Smooth muscle cell (in vitro differentiated cells): ENCODE measurements at regions not wholly inside any gene's neighbourhood (a gene's known extent, or its start where the extent isn't known, plus 50 kb on each side); places are given as distances from the start of the nearest gene placed in this dataset.
"Not testable (repeated sequence)": the region's sequence is repeated elsewhere in the genome, so short reads cannot be mapped to it uniquely, and the experiment has no call there.

Source experiments
- DNase-seq: peaks from one replicate; lab custom pipeline; 2025; ENCODE audit not compliant: unreplicated experiment; lab: John Stamatoyannopoulos, UW
- H2AFZ ChIP-seq: fragments of 200-600 bp; sonication (generic); 2 replicates; pipeline ENCODE4 v1.6.0; 2016; ENCODE audit warnings: antibody characterized with exemption, low read depth, mild to moderate bottlenecking
- H3F3A ChIP-seq: fragments of 200-600 bp; sonication (generic); 2 replicates; pipeline ENCODE4 v1.6.0; 2017; ENCODE audit warnings: antibody characterized with exemption, low read depth
- H3K27ac ChIP-seq: fragments of 200-600 bp; sonication (generic); 2 replicates; pipeline ENCODE4 v1.5.1; 2016; ENCODE audit warnings: low read depth, mild to moderate bottlenecking
- H3K27me3 ChIP-seq: fragments of 200-600 bp; sonication (generic); 2 replicates; pipeline ENCODE4 v1.6.1; 2016; ENCODE audit warnings: low read depth, mild to moderate bottlenecking
- H3K36me3 ChIP-seq: fragments of 200-600 bp; sonication (generic); 2 replicates; pipeline ENCODE4 v1.5.1; 2016; ENCODE audit warnings: low read depth
- H3K4me1 ChIP-seq: fragments of 200-600 bp; sonication (generic); 2 replicates; pipeline ENCODE4 v1.5.1; 2016; ENCODE audit warnings: low read depth
- H3K4me2 ChIP-seq: fragments of 200-600 bp; sonication (generic); 2 replicates; pipeline ENCODE4 v1.6.0; 2016; ENCODE audit warnings: mild to moderate bottlenecking
- H3K4me3 ChIP-seq: fragments of 200-600 bp; sonication (generic); 2 replicates; pipeline ENCODE4 v1.5.1; 2016; ENCODE audit warnings: mild to moderate bottlenecking
- H3K79me2 ChIP-seq: fragments of 200-600 bp; sonication (generic); 2 replicates; pipeline ENCODE4 v1.6.0; 2016; ENCODE audit warnings: low read depth, mild to moderate bottlenecking
- H3K9ac ChIP-seq: fragments of 200-600 bp; sonication (generic); 2 replicates; pipeline ENCODE4 v1.6.0; 2016; ENCODE audit warnings: low read depth
- H3K9me3 ChIP-seq: fragments of 200-600 bp; sonication (generic); replicated peaks from 2 replicates; pipeline ENCODE4 v1.5.1; 2016; ENCODE audit warnings: low read depth
- H4K20me1 ChIP-seq: fragments of 200-600 bp; sonication (generic); 2 replicates; pipeline ENCODE4 v1.6.0; 2016; ENCODE audit warnings: low read depth
- WGBS: methylation state at CpG from one replicate; pipeline ENCODE4 v1.1.7; 2016; ENCODE audit warnings: low lambda C conversion rate; 5-methylcytosine and 5-hydroxymethylcytosine counted together
- TF ChIP-seq, protein P1 (sequence below): fragments of 200-600 bp; sonication (generic); IDR thresholded peaks from 2 replicates; pipeline ENCODE4 v1.5.1; 2017; ENCODE audit warnings: borderline replicate concordance, mild to moderate bottlenecking, antibody characterized with exemption; ENCODE audit not compliant: insufficient read depth, poor library complexity, severe bottlenecking

DNA sequence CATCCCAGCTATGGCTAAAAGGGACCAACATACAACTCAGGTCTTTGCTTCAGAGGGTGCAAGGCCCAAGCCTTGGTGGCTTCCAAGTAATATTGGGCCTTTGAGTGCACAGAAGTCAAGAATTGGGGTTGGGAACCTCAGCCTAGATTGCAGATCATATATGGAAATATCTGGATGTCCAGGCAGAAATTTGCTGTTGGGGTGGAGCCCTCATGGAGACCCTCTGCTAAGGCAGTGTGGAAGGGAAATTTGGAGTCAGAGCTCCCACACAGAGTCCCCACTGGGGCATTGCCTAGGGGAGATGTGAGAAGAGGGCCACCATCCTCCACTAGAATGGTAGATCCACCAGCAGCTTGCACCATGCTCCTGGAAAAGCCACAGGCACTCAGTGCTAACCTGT lies 123.5 kb downstream of the PRL start:
- no peak overlapping the region for H3K9ac ChIP-seq
- no peak overlapping the region for H3K4me3 ChIP-seq
- no peaks in the 10 kb centered on the region for H3F3A ChIP-seq
- H2AFZ ChIP-seq: no peak overlapping the region
- TF ChIP-seq, protein P1, sequence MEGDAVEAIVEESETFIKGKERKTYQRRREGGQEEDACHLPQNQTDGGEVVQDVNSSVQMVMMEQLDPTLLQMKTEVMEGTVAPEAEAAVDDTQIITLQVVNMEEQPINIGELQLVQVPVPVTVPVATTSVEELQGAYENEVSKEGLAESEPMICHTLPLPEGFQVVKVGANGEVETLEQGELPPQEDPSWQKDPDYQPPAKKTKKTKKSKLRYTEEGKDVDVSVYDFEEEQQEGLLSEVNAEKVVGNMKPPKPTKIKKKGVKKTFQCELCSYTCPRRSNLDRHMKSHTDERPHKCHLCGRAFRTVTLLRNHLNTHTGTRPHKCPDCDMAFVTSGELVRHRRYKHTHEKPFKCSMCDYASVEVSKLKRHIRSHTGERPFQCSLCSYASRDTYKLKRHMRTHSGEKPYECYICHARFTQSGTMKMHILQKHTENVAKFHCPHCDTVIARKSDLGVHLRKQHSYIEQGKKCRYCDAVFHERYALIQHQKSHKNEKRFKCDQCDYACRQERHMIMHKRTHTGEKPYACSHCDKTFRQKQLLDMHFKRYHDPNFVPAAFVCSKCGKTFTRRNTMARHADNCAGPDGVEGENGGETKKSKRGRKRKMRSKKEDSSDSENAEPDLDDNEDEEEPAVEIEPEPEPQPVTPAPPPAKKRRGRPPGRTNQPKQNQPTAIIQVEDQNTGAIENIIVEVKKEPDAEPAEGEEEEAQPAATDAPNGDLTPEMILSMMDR: no peak
- no peak overlapping the region for H3K4me2 ChIP-seq
- no peaks in the 10 kb centered on the region for H3K4me1 ChIP-seq
- H3K27me3 ChIP-seq: no peaks in the 10 kb centered on the region
- no peaks in the 10 kb centered on the region for H3K79me2 ChIP-seq
- no peak for DNase-seq
- no peaks in the 10 kb centered on the region for H4K20me1 ChIP-seq
- no peak overlapping the region for H3K27ac ChIP-seq
- H3K36me3 ChIP-seq: no peaks in the 10 kb centered on the region
- H3K9me3 ChIP-seq: peaks cover 10% of the 10 kb centered on the region

DNA sequence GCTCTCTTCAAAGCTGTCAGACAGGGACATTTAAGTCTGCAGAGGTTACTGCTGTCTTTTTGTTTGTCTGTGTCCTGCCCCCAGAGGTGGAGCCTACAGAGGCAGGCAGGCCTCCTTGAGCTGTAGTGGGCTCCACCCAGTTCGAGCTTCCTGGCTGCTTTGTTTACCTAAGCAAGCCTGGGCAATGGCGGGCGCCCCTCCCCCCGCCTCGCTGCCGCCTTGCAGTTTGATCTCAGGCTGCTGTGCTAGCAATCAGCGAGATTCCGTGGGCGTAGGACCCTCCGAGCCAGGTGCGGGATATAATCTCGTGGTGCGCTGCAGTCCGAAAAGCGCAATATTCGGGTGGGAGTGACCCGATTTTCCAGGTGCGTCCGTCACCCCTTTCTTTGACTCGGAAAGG lies 116.6 kb downstream of the PRL start:
- H3K36me3 ChIP-seq, H3K27me3 ChIP-seq, DNase-seq: not testable (repeated sequence)

DNA sequence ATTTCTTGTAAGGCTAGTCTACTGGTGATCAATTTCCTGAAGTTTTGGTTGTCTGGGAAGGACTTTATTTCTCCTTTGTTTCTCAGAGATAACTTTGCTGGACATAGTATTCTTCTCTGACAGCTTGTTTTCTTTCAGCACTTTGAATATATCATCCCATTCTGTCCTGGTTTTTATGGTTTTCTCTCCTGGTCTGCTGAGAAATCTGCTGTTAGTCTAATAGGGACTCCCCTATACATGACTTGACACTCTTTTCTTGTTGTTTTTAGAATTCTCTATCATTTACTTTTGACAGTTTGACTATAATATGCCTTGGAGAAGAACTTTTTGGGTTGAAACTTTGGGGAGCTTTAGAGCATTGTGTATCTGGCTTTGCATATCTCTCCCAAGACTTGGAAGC lies 112.5 kb downstream of the PRL start:
- peaks cover 4% of the 10 kb centered on the region for H3K9me3 ChIP-seq
- TF ChIP-seq, protein P1: no peak
- no peak overlapping the region for H3K4me2 ChIP-seq
- no peaks in the 10 kb centered on the region for H3F3A ChIP-seq
- H2AFZ ChIP-seq: no peak overlapping the region
- no peak overlapping the region for H3K27ac ChIP-seq
- DNase-seq: no peak
- no peak overlapping the region for H3K9ac ChIP-seq
- H3K27me3 ChIP-seq: no peaks in the 10 kb centered on the region
- peaks cover 6% of the 10 kb centered on the region for H3K36me3 ChIP-seq
- H3K79me2 ChIP-seq: no peaks in the 10 kb centered on the region
- no peaks in the 10 kb centered on the region for H4K20me1 ChIP-seq
- H3K4me1 ChIP-seq: no peaks in the 10 kb centered on the region
- no peak overlapping the region for H3K4me3 ChIP-seq

More for the DNA sequence above, 116.6 kb downstream of the PRL start:
- not testable (repeated sequence) for H3K9me3 ChIP-seq, H4K20me1 ChIP-seq, H3K4me3 ChIP-seq, H3K9ac ChIP-seq, H3K4me2 ChIP-seq, H3F3A ChIP-seq, H3K79me2 ChIP-seq, H3K27ac ChIP-seq, H2AFZ ChIP-seq, H3K4me1 ChIP-seq
- 89% methylated on average over 19 of the region's 20 CpGs for WGBS

DNA sequence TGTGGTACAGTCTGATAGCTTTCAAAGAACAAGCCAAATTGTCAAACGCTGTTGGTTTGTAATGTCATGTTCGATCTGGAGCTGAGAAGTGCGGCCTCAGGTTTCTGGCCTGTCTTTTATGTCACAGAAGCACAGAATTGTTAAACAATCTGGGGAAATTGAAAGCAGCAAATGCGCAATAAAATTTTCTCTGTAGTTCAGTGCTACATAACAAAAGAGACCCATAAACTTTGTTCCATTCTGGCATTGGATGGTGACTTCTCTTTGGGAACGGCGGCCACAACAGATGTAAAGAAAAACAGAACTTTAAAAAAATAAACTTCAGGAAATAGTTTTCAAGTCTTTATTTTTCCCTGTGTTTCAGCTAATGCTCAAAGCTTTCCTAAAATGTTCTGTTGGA lies 106.9 kb downstream of the PRL start:
- Histone ChIP-seq H3F3A (no peaks in the 10 kb centered on the region), H3K4me3 (no peak overlapping the region), H3K9me3 (no peaks in the 10 kb centered on the region), H4K20me1 (no peaks in the 10 kb centered on the region), H3K27ac (no peak overlapping the region), H2AFZ (no peak overlapping the region), H3K9ac (no peak overlapping the region), H3K27me3 (no peaks in the 10 kb centered on the region), H3K36me3 (no peaks in the 10 kb centered on the region), H3K79me2 (no peaks in the 10 kb centered on the region), H3K4me1 (no peaks in the 10 kb centered on the region), H3K4me2 (no peak overlapping the region)
- TF ChIP-seq, protein P1: no peak
- no peak for DNase-seq
- 90% methylated on average over 6 of the region's 6 CpGs for WGBS
